ENCODE measurements at regions not wholly inside any gene's neighbourhood (a gene's known extent, or its start where the extent isn't known, plus 50 kb on each side); places are given as distances from the start of the nearest gene placed in this dataset.
A peak's percentile ranks its signal among the peaks of the same experiment; 100 is the strongest.

- TF ChIP-seq PBX3 (CRISPR knock-in tag; IDR thresholded peaks at IDR 0.05): no peak
- no peak for TF ChIP-seq ZNF354C (tag by site-specific recombination; IDR thresholded peaks at IDR 0.05; ENCODE audit: borderline replicate concordance, low read depth)
- TF ChIP-seq ZNF184 (tag by site-specific recombination; IDR thresholded peaks at IDR 0.05): no peak
These were observed 368.9 kb downstream of the C12orf50 start (continued) for GRCh38 chr12:87660291-87660690.

- CTCF ChIA-PET: no interaction called here
These were observed 372.9 kb downstream of the C12orf50 start for GRCh38 chr12:87656311-87656710.

GRCh38 chr12:87651670-87652425, 377.4 kb downstream of the C12orf50 start:
- ChIA-PET POLR2A (no interaction called here), CTCF (interaction anchor here (0.6 to 0.7 kb wide), 2 partner anchors 65 to 212 kb away, joined by 3 read pairs; no protein-coding TSS in a partner anchor)
- H3K9me3 ChIP-seq (ENCODE audit: control insufficient read depth, insufficient read depth, low read depth, low read length): no peaks in the 10 kb centered on the region
- TF ChIP-seq ATF2 (tag by site-specific recombination; IDR thresholded peaks at IDR 0.05; ENCODE audit: low read depth) (peak; percentile 55; the same call in 1 of the 2 replicates), ZNF138 (tag by site-specific recombination; IDR thresholded peaks at IDR 0.05; ENCODE audit: borderline replicate concordance) (no peak), ZNF830 (tag by site-specific recombination; IDR thresholded peaks at IDR 0.05; ENCODE audit: low read depth) (no peak), ZNF362 (tag by site-specific recombination; IDR thresholded peaks at IDR 0.05) (no peak), ZNF510 (tag by site-specific recombination; IDR thresholded peaks at IDR 0.05; ENCODE audit: insufficient replicate concordance) (no peak), ZNF423 (tag by site-specific recombination; IDR thresholded peaks at IDR 0.05) (no peak), ZNF155 (tag by site-specific recombination; IDR thresholded peaks at IDR 0.05) (no peak)
- no peak overlapping the region for H3K4me3 ChIP-seq (ENCODE audit: low read depth, low read length)
- H3K36me3 ChIP-seq (ENCODE audit: control insufficient read depth in 2 of 2, insufficient read depth in 1 of 2, low read length in 2 of 2): no peaks in the 10 kb centered on the region
- H3K4me1 ChIP-seq (ENCODE audit: control insufficient read depth, insufficient read depth, low read length): no peaks in the 10 kb centered on the region
- H3K27ac ChIP-seq (ENCODE audit: extremely low read depth, low read depth, low read length): no peak overlapping the region

More at GRCh38 chr12:87656311-87656710, 372.9 kb downstream of the C12orf50 start:
- Histone ChIP-seq H3K9me3 (ENCODE audit: control insufficient read depth, insufficient read depth, low read depth, low read length) (no peaks in the 10 kb centered on the region), H3K36me3 (ENCODE audit: control insufficient read depth in 2 of 2, insufficient read depth in 1 of 2, low read length in 2 of 2) (no peaks in the 10 kb centered on the region), H3K27ac (ENCODE audit: extremely low read depth, low read depth, low read length) (no peak overlapping the region), H3K4me3 (ENCODE audit: low read depth, low read length) (no peak overlapping the region), H3K4me1 (ENCODE audit: control insufficient read depth, insufficient read depth, low read length) (no peaks in the 10 kb centered on the region)
- POLR2A ChIA-PET: no interaction called here
- TF ChIP-seq CTCF (tag by site-specific recombination; IDR thresholded peaks at IDR 0.05): no peak

GRCh38 chr12:87642245-87642644, 387.0 kb downstream of the C12orf50 start:
- Histone ChIP-seq H3K4me1 (ENCODE audit: control insufficient read depth, insufficient read depth, low read length) (no peaks in the 10 kb centered on the region), H3K36me3 (ENCODE audit: control insufficient read depth in 2 of 2, insufficient read depth in 1 of 2, low read length in 2 of 2) (no peaks in the 10 kb centered on the region), H3K27ac (ENCODE audit: extremely low read depth, low read depth, low read length) (no peak overlapping the region), H3K9me3 (ENCODE audit: control insufficient read depth, insufficient read depth, low read depth, low read length) (no peaks in the 10 kb centered on the region), H3K4me3 (ENCODE audit: low read depth, low read length) (no peak overlapping the region)
- ChIA-PET POLR2A (no interaction called here), CTCF (no interaction called here)
- TF ChIP-seq BCL11A (tag by site-specific recombination; IDR thresholded peaks at IDR 0.05; ENCODE audit: low read depth) (no peak), TRIM28 (IDR thresholded peaks at IDR 0.05; ENCODE audit: borderline replicate concordance, low read length) (no peak), ZFP69B (tag by site-specific recombination; IDR thresholded peaks at IDR 0.05) (no peak), ZNF146 (tag by site-specific recombination; IDR thresholded peaks at IDR 0.05) (no peak), SCRT2 (tag by site-specific recombination; IDR thresholded peaks at IDR 0.05) (no peak), ZXDB (tag by site-specific recombination; IDR thresholded peaks at IDR 0.05) (no peak), ZNF558 (tag by site-specific recombination; IDR thresholded peaks at IDR 0.05) (no peak), ZEB2 (tag by site-specific recombination; IDR thresholded peaks at IDR 0.05) (no peak), ZNF776 (tag by site-specific recombination; IDR thresholded peaks at IDR 0.05; ENCODE audit: borderline replicate concordance) (no peak), PBX3 (CRISPR knock-in tag; IDR thresholded peaks at IDR 0.05) (no peak)
